Cardiac muscle cell (in vitro differentiated cells and primary cell): ENCODE measurements at regions not wholly inside any gene's neighbourhood (a gene's known extent, or its start where the extent isn't known, plus 50 kb on each side); places are given as distances from the start of the nearest gene placed in this dataset.

Source experiments
- DNase-seq, 2 donors: peaks; one replicate each; pipeline versions ENCODE4 v3.0.0 to v3.0.0-alpha.2; 2010 to 2017; ENCODE audit warnings: low read depth in 1 of 2, low spot score in 1 of 2
- H3K27ac ChIP-seq: fragments of 200-600 bp; sonication (generic); 2 replicates; pipeline ENCODE4 v1.5.1; 2016
- H3K27me3 ChIP-seq: fragments of 200-600 bp; sonication (generic); 2 replicates; pipeline ENCODE4 v1.6.0; 2016; ENCODE audit warnings: control low read depth
- H3K36me3 ChIP-seq: fragments of 200-600 bp; sonication (generic); 2 replicates; pipeline ENCODE4 v1.5.1; 2016; ENCODE audit warnings: control low read depth
- H3K4me1 ChIP-seq: fragments of 200-600 bp; sonication (generic); 2 replicates; pipeline ENCODE4 v1.8.1; 2017; ENCODE audit warnings: low read depth, mild to moderate bottlenecking, mixed run types
- H3K4me3 ChIP-seq: fragments of 200-600 bp; sonication (generic); 2 replicates; pipeline ENCODE4 v1.5.1; 2016; ENCODE audit warnings: mild to moderate bottlenecking
- H3K9me3 ChIP-seq: fragments of 200-600 bp; sonication (generic); 2 replicates; pipeline ENCODE4 v1.5.1; 2017; ENCODE audit warnings: low read depth, mild to moderate bottlenecking, control low read depth
- CTCF ChIP-seq: IDR thresholded peaks from 2 replicates; pipeline ENCODE4 v1.5.1; 2012; ENCODE audit warnings: low read depth, mild to moderate bottlenecking, low read length

GRCh38 chr7:46480619-46481018 lies 559.5 kb upstream of the IGFBP3 start:
- Histone ChIP-seq H3K36me3 (no peaks in the 10 kb centered on the region), H3K4me3 (no peak overlapping the region), H3K9me3 (no peaks in the 10 kb centered on the region), H3K27me3 (no peaks in the 10 kb centered on the region), H3K27ac (no peak overlapping the region), H3K4me1 (no peaks in the 10 kb centered on the region)
- no peak for TF ChIP-seq CTCF
- DNase-seq: no peak

- DNase-seq: no peak
- Histone ChIP-seq H3K9me3 (no peaks in the 10 kb centered on the region), H3K27ac (no peak overlapping the region), H3K27me3 (no peaks in the 10 kb centered on the region), H3K4me3 (no peak overlapping the region), H3K4me1 (no peaks in the 10 kb centered on the region), H3K36me3 (no peaks in the 10 kb centered on the region)
- TF ChIP-seq CTCF: no peak
Measured at GRCh38 chr7:46479680-46480079, 558.6 kb upstream of the IGFBP3 start.

GRCh38 chr7:46478046-46478445 lies 557.0 kb upstream of the IGFBP3 start:
- Histone ChIP-seq H3K4me1 (no peaks in the 10 kb centered on the region), H3K27me3 (no peaks in the 10 kb centered on the region), H3K27ac (no peak overlapping the region), H3K9me3 (no peaks in the 10 kb centered on the region), H3K36me3 (no peaks in the 10 kb centered on the region), H3K4me3 (no peak overlapping the region)
- TF ChIP-seq CTCF: no peak
- DNase-seq: no peak

GRCh38 chr7:46468753-46469356 lies 547.8 kb upstream of the IGFBP3 start:
- no peak overlapping the region for H3K4me3 ChIP-seq
- no peak for TF ChIP-seq CTCF
- peak; percentile 41 to 57 for DNase-seq
- no peaks in the 10 kb centered on the region for H3K36me3 ChIP-seq
- H3K9me3 ChIP-seq: peaks cover 3% of the 10 kb centered on the region
- no peaks in the 10 kb centered on the region for H3K27me3 ChIP-seq
- no peak overlapping the region for H3K27ac ChIP-seq
- no peaks in the 10 kb centered on the region for H3K4me1 ChIP-seq

GRCh38 chr7:46463170-46463569 lies 542.1 kb upstream of the IGFBP3 start:
- no peaks in the 10 kb centered on the region for H3K36me3 ChIP-seq
- no peak for TF ChIP-seq CTCF
- H3K4me1 ChIP-seq: no peaks in the 10 kb centered on the region
- no peak overlapping the region for H3K27ac ChIP-seq
- no peaks in the 10 kb centered on the region for H3K9me3 ChIP-seq
- H3K27me3 ChIP-seq: no peaks in the 10 kb centered on the region
- no peak for DNase-seq
- no peak overlapping the region for H3K4me3 ChIP-seq
